ENCODE measurements at regions not wholly inside any gene's neighbourhood (a gene's known extent, or its start where the extent isn't known, plus 50 kb on each side); places are given as distances from the start of the nearest gene placed in this dataset.

DNA sequence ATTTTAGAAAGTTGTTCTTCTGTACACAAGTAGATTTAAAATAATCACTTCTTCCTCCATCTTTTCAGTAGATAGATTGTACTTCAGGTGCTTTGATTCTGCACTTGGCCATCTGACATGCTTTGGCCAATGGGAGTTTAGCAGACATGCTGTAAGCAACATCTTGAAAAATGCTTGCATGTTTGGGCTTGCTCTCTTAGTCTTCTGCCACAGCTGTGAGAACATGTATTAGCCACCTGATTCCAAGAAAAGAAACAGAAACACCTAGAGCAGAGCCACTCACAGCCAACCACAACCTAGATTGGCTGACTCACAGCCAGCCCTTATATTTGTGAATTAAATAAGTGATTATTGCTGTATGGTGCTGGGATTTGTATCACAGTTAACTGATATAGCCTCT, 70.2 kb upstream of the GADL1 start (continued):
- TF ChIP-seq ZNF598 (CRISPR knock-in tag; IDR thresholded peaks at IDR 0.05; ENCODE audit: borderline replicate concordance) (no peak), YY1 (IDR thresholded peaks at IDR 0.05; ENCODE audit: insufficient read depth, insufficient replicate concordance, low read depth, low read length) (no peak), ZBTB4 (CRISPR knock-in tag; IDR thresholded peaks at IDR 0.05; ENCODE audit: borderline replicate concordance) (no peak), KLF15 (CRISPR knock-in tag; IDR thresholded peaks at IDR 0.05; ENCODE audit: borderline replicate concordance) (no peak), FOXJ3 (CRISPR knock-in tag; IDR thresholded peaks at IDR 0.05; ENCODE audit: borderline replicate concordance) (no peak), HOXA9 (CRISPR knock-in tag; IDR thresholded peaks at IDR 0.05; ENCODE audit: borderline replicate concordance) (no peak), ZFP36 (IDR thresholded peaks at IDR 0.05; ENCODE audit: borderline replicate concordance, low read depth, low read length, partially characterized antibody) (no peak), ZNF569 (CRISPR knock-in tag; IDR thresholded peaks at IDR 0.05; ENCODE audit: borderline replicate concordance) (no peak)

- no peaks in the 10 kb centered on the region for H3K4me1 ChIP-seq (ENCODE audit: insufficient read depth, low read length)
- intact Hi-C loops (cut with micrococcal nuclease; ENCODE audit: unreplicated experiment): no loop called here
- H3K27me3 ChIP-seq (ENCODE audit: control insufficient read depth in 1 of 2, insufficient read depth in 2 of 2, low read length in 2 of 2): no peaks in the 10 kb centered on the region
- 54% methylated on average over 7 of the region's 7 CpGs for WGBS (ENCODE audit: low lambda C conversion rate)
- H3K4me3 ChIP-seq (replicated peaks in 1 of 3; ENCODE audit: insufficient read depth in 1 of 3, low read depth in 2 of 3, low read length in 3 of 3): no peak overlapping the region
- no peaks in the 10 kb centered on the region for H4K20me1 ChIP-seq (ENCODE audit: insufficient read depth, low read length)
- no peaks in the 10 kb centered on the region for H3K79me2 ChIP-seq (ENCODE audit: insufficient read depth, low read length)
- no peak overlapping the region for H3K9ac ChIP-seq (ENCODE audit: insufficient read depth, low read depth, low read length)
- H3K36me3 ChIP-seq (replicated peaks in 1 of 2; ENCODE audit: control insufficient read depth in 1 of 2, insufficient read depth in 2 of 2, low read length in 2 of 2): no peaks in the 10 kb centered on the region
- H3K4me2 ChIP-seq (ENCODE audit: low read depth, low read length): no peak overlapping the region
- no peak overlapping the region for H3K27ac ChIP-seq (ENCODE audit: extremely low read length, insufficient read depth, low read length)
- CTCF ChIA-PET (ENCODE audit: low intra/inter-chr PET ratio, low total read pairs): no interaction called here
- FAIRE-seq (no peak), DNase-seq (ENCODE audit: low spot score) (no peak), ATAC-seq (no peak)
- no TSS peak for BruUV-seq (replicated peaks)
- POLR2A ChIA-PET: no interaction called here
- H2AFZ ChIP-seq (ENCODE audit: low read length): no peak overlapping the region
- in situ Hi-C loops (cut with HindIII; ENCODE audit: extremely low pct_ligation_motif_present, low pct_unique_long_range_greater_than_20kb): no loop called here
- no peaks in the 10 kb centered on the region for H3K9me3 ChIP-seq (ENCODE audit: low read length)
- no peak for TF ChIP-seq ASH2L (IDR thresholded peaks at IDR 0.05; ENCODE audit: insufficient read length, low read depth, low read length)
- no peak for TF ChIP-seq ZNF10 (CRISPR knock-in tag; IDR thresholded peaks at IDR 0.05; ENCODE audit: borderline replicate concordance, low read depth)
- TF ChIP-seq TCF12 (IDR thresholded peaks at IDR 0.05): no peak
- no peak for TF ChIP-seq TCF12 (CRISPR knock-in tag; IDR thresholded peaks at IDR 0.05)
- TF ChIP-seq SRF (IDR thresholded peaks at IDR 0.05; ENCODE audit: low read depth, low read length): no peak
- no peak for TF ChIP-seq PHF5A (CRISPR knock-in tag; IDR thresholded peaks at IDR 0.05; ENCODE audit: low read depth, unreplicated experiment)
- TF ChIP-seq CHCHD3 (CRISPR knock-in tag; IDR thresholded peaks at IDR 0.05): no peak
- TF ChIP-seq HOXA3 (CRISPR knock-in tag; IDR thresholded peaks at IDR 0.05): no peak
- TF ChIP-seq ATF4 (CRISPR knock-in tag; IDR thresholded peaks at IDR 0.05): no peak
- TF ChIP-seq ZNF124 (CRISPR knock-in tag; IDR thresholded peaks at IDR 0.05): no peak
- no peak for TF ChIP-seq ZNF709 (CRISPR knock-in tag; IDR thresholded peaks at IDR 0.05)
- TF ChIP-seq ZNF75D (CRISPR knock-in tag; IDR thresholded peaks at IDR 0.05; ENCODE audit: borderline replicate concordance): no peak
- TF ChIP-seq RXRA (CRISPR knock-in tag; IDR thresholded peaks at IDR 0.05): no peak
- no peak for TF ChIP-seq BORCS8-MEF2B (CRISPR knock-in tag; IDR thresholded peaks at IDR 0.05)
These were observed 72.4 kb upstream of the GADL1 start for GRCh38 chr3:30966896-30967295.

Measured in HepG2 (cell line).